CD4-positive, alpha-beta T cell treated with Interferon gamma for 1 hour (primary cell): ENCODE measurements at regions not wholly inside any gene's neighbourhood (a gene's known extent, or its start where the extent isn't known, plus 50 kb on each side); places are given as distances from the start of the nearest gene placed in this dataset.
"Not testable (repeated sequence)": the region's sequence is repeated elsewhere in the genome, so short reads cannot be mapped to it uniquely, and the experiment has no call there.

Experiments
- DNase-seq: peaks from one replicate; pipeline ENCODE4 v3.0.0-alpha.2; 2020

GRCh38 chr2:21730141-21730540, 606.4 kb downstream of the TDRD15 start:
- no peak for DNase-seq

- no peak for DNase-seq
These were observed 616.7 kb downstream of the TDRD15 start for GRCh38 chr2:21740484-21740883.

- DNase-seq = no peak
These were observed 622.7 kb downstream of the TDRD15 start for GRCh38 chr2:21746499-21746898.

- no peak for DNase-seq
These were observed 624.7 kb downstream of the TDRD15 start for GRCh38 chr2:21748501-21748900.

GRCh38 chr2:21754164-21754788, 630.5 kb downstream of the TDRD15 start:
- DNase-seq = no peak

GRCh38 chr2:21757805-21758430, 634.1 kb downstream of the TDRD15 start:
- no peak for DNase-seq

- DNase-seq = no peak
These were observed 636.1 kb downstream of the TDRD15 start for GRCh38 chr2:21759819-21760218.

- no peak for DNase-seq
These were observed 637.6 kb downstream of the TDRD15 start for GRCh38 chr2:21761361-21761760.

GRCh38 chr2:21763501-21763900, 639.7 kb downstream of the TDRD15 start:
- DNase-seq = no peak

GRCh38 chr2:21770787-21771186, 647.0 kb downstream of the TDRD15 start:
- DNase-seq = no peak

GRCh38 chr2:21772624-21773023, 648.9 kb downstream of the TDRD15 start:
- no peak for DNase-seq

GRCh38 chr2:21773168-21773567, 649.4 kb downstream of the TDRD15 start:
- no peak for DNase-seq

GRCh38 chr2:21774691-21775368, 651.1 kb downstream of the TDRD15 start:
- no peak for DNase-seq

- DNase-seq = no peak
These were observed 656.0 kb downstream of the TDRD15 start for GRCh38 chr2:21779786-21780185.

GRCh38 chr2:21781962-21782361, 658.2 kb downstream of the TDRD15 start:
- DNase-seq = no peak

GRCh38 chr2:21782866-21783265, 659.1 kb downstream of the TDRD15 start:
- no peak for DNase-seq

- no peak for DNase-seq
These were observed 664.2 kb downstream of the TDRD15 start for GRCh38 chr2:21787941-21788340.

- DNase-seq = not testable (repeated sequence)
These were observed 666.5 kb downstream of the TDRD15 start for GRCh38 chr2:21790311-21790710.

GRCh38 chr2:21792571-21792970, 668.8 kb downstream of the TDRD15 start:
- DNase-seq = no peak

- DNase-seq = no peak
These were observed 669.7 kb downstream of the TDRD15 start for GRCh38 chr2:21793461-21793860.

GRCh38 chr2:21794611-21795010, 670.8 kb downstream of the TDRD15 start:
- DNase-seq = no peak

GRCh38 chr2:21800356-21800755, 676.6 kb downstream of the TDRD15 start:
- no peak for DNase-seq

GRCh38 chr2:21803550-21803949, 679.8 kb downstream of the TDRD15 start:
- no peak for DNase-seq

- no peak for DNase-seq
These were observed 680.4 kb downstream of the TDRD15 start for GRCh38 chr2:21804151-21804550.
